SK-N-MC (cell line): ENCODE measurements at regions not wholly inside any gene's neighbourhood (a gene's known extent, or its start where the extent isn't known, plus 50 kb on each side); places are given as distances from the start of the nearest gene placed in this dataset.

Experiments used
- EZH2 ChIP-seq: fragments of 200-600 bp; sonication (generic); IDR thresholded peaks from one replicate; pipeline ENCODE4 v1.6.1; 2017; ENCODE audit warnings: antibody characterized with exemption
- FOXP2 ChIP-seq: optimal IDR thresholded peaks from 2 replicates; pipeline ENCODE3; 2011; ENCODE audit warnings: mild to moderate bottlenecking, moderate library complexity; ENCODE audit not compliant: insufficient read depth; ENCODE audit errors: extremely low read length, control extremely low read depth
- POLR2AphosphoS5 ChIP-seq: IDR thresholded peaks from 2 replicates; pipeline ENCODE4 v1.6.1; 2012; ENCODE audit warnings: mild to moderate bottlenecking, low read depth, low read length, borderline replicate concordance

DNA sequence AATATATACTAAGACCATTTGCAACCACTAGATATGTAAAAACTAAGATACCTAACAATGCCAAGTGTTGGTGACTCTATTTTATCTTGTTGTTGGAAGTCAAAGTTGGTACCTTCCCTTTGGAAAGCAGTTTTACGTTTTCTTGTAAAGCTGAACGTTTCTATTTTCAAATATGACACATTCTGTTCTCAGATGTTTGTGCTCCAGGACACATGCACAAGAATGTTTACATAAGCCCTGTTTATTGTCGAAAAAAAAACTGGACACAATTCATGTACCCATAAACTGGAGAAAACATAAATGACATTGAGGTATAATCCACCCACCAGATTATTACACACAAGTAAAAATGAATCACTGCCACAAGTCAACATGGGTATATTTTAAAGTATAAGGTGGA lies 967.4 kb downstream of the BCL11B start:
- TF ChIP-seq EZH2 = no peak
- TF ChIP-seq POLR2AphosphoS5 = no peak
- no peak for TF ChIP-seq FOXP2
